Activated CD4-positive, alpha-beta T cell treated with anti-CD3 and anti-CD28 coated beads, Interleukin-2, Interleukin-4, amounts not matched to agents 100 ng/mL and 50 ng/mL, durations not matched to agents 16 hours and 8 hours (primary cell): ENCODE measurements at regions not wholly inside any gene's neighbourhood (a gene's known extent, or its start where the extent isn't known, plus 50 kb on each side); places are given as distances from the start of the nearest gene placed in this dataset.

Source experiments
- DNase-seq: peaks from one replicate; pipeline ENCODE4 v3.0.0-alpha.2; 2020; ENCODE audit warnings: low spot score

DNA sequence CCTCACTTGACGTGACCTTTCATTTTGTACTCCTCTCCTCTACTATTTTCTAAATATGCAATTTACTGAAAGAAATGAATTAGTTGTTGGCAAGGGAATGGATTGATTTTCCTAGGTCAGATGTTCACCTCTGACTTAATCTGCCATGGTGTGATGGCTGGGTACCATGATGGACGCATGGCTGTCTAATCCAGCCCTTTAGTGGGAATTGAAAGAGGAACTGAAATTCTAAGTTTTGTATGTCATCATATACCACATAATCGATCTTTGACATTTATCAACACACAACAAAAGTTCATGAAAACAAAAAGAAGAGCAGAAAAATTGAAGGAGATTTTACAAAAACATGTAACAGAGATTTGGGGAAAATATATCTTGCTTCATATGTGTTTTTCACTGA lies 331.3 kb upstream of the SNX7 start:
- DNase-seq: no peak

DNA sequence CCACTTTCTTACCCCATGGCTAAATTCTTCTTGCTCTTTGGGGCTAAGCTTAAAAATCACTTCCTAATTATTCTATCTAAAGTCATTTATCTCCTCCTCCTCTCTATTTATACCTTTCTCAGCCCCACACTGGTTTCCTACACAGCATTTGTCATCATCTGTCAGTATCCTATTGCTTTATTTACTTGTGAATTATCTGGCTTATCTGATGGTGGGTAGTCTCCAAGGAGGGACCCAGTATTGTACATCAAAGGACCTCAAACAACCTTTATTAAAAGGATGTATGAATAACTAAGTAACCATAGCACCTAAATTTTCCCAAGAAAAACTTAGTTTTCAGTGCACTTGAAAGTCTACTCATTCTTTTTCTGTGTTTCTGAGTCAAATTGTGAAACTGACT lies 332.7 kb upstream of the SNX7 start:
- DNase-seq: no peak

DNA sequence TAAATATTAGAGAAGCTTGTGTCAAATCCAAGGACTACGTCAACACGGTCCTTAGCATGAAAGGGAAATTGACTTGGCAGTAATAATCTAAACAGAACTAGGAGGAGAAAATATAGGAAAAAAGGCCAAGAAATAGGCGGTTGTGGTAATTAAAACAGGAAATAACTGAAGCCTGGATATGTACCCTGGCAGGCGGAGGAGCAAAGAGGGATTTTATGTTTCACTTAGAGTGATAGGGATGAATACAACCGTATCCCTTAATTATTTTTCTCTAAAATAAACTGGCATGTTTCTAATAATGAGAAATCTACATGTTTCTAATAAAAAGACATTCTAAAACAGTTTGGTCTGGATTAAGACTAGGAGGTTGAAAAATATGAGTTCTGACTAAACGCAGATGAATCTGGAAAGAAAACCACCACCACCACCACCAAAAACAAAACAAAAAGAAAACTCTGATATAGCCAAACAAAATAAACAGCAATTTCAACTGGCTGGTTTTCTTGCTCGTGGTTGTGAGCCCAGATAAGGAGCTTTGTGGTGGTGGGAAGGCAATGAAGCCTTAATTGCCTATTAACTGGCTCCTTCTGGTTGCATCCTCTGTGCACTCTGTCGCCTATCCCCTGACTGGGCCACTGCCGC lies 334.2 kb upstream of the SNX7 start:
- DNase-seq: no peak

DNA sequence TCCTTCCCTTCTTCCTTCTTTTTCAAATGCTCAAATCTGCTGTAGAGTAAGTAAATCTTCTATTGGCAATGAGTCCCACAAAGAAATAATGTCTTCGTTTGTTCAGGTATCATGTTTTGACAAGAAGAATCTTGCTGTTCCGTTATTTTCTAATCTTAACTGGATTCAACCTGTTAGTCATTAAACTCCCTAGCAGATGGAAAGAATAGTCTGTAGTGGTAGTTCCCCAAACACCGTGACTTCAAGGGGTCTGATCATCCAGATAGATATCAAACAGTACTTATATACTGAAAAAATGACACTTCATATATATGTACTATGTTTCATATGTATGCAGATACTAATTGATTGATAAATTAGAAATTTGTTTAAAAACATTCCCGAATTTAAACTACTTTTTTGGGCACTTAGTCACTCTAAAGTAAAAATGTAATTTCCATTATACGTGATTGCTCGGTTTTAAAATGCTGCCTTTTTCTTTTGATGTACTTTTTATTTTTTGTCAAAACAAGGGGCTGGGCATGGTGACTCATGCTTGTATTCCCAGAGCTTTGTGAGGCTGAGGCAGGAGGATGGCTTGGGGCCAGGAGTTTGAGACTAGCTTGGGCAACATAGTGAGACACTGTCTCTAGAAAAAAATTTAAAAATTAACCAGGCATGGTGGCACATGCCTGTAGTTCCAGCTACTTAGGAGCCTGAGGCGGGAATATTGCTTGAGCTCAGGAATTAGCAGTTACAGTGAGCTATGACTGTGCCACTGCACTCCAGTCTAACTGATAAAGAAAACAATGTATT lies 335.7 kb upstream of the SNX7 start:
- no peak for DNase-seq

DNA sequence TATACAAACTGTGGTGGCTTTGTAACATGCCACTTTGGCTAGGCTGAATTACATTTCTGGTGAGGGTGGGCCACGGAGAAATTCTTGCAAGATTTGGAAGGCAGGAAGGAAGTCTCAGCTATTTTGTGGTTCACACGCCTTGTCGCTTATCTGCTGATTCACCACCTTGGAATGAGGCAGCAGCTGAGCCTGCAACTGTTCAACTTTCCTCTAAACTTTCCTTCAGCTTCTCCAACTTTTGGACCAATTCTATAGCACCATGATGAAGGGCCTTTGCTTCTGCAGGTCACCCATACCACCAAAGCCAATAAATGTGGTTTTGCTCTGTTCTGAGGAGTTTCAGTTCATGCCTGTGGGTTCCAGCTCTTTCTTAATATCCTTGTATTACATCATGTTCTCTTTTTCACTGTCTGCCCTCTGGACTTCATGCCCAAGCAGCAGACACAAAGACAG lies 337.6 kb upstream of the SNX7 start:
- DNase-seq: peak; percentile 28

DNA sequence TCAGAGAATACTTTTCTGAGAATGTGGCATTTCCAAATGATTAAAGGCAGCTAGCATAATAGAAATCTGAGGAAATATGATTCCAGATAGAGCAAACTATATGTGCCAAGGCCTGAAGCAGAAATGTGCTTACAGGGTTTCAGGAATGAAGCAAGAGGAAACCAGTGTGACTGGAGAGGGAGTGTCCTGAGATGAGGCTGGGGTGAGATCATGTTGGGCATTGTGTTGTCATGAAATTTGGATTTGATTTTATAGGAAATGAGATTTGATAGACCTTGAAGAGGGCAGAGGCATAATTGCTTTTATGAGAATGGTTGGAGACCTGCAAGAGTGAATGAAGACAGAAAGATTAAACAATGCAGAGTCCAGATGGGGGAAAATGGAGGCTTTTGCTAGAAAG lies 338.1 kb upstream of the SNX7 start:
- no peak for DNase-seq

DNA sequence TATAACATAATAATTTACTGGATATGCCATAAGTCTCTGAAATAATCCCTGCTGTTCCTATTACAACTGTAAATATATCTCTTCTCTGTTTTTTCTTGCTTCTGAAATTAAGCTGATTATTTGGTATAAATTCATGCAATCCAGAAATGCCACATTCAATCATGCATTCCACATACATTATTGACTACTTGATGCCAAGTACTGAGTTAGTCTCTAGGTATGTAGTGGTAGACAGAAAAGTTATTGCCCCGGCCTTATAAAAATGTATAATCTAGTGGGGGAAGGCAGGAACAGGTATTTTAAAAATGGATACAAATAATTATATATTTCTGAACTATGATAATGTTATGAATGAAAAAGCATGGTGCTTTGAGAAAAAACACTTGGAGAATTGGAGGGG lies 338.6 kb upstream of the SNX7 start:
- no peak for DNase-seq

DNA sequence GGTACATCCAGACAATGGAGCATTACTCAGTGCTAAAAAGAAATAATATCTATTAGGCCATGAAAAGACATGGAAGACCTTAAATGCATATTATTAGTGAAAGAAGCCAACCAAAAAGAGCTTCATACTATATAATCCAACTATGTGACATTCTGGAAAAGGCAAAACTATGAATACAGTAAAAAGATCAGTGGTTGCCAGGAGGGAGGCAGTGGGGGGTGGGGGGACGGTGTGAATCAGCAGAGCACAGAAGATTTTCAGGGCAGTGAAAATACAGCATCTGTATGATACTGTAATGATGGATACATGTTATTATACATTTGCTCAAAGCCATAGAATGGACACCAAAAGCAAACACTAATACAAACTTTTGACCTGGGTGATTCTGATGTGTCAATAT lies 339.4 kb upstream of the SNX7 start:
- DNase-seq: no peak

DNA sequence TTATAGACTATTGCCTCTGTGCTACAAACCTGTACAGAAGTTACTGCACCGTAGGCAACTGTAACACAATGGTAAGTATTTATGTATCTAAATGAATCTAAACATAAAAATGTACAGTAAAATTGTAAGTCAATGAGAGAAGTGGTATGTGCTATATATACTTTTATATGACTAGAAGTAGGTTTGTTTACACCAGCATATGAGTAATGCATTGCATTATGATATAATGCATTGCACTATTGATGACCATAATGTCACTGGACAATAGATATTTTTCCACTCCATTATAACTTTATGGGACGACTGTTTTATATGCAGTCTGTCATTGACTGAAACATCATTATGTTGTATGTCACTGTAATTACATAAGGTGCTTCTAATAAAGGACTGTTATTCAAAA lies 340.3 kb upstream of the SNX7 start:
- DNase-seq: no peak

DNA sequence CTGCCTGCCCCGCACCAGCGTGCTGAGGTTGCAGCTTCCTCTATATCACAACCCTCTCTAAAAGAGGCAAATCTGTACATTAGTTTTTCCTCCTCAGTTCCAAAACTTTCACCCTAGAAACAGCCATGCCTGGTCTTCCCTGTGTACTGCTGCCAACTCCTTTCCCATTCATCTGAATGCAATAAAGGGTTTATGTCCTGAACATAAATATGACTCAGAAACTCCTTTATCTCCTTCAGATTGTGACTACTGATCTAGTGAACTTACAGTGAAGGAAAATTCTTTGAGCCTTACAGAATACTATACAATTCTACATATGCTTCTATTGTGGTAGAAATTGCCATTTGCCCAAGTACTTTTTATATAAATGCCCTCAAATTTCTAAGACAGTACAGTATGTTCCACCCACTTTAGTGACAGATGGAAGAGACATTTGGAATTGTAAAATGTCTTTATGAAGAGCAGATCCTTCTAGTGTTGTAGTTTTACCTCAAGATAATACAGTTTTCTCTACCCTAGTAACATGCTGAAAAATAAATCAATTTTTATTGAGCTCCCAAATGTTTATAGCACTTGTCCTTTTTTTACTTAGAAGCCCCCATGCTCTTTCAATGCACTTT lies 345.1 kb upstream of the SNX7 start:
- DNase-seq: no peak

DNA sequence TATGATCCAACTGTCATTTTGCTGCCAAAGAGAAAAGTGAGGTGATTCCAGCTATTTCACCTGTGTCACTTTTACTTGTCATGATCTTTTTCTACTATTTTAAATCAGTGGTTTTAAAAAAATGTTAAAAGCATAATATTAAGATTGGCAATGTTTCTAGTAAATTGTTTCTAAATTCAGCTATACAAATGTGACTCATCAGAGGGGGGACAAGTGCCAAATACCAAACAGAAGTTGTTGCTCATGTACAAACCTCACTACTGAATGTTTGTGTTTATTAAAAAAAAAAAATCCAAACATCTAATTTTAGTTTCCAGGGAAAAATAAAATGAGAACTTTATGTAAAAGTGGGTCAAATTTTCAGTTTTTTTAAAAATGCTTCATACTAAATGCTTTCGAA lies 346.2 kb upstream of the SNX7 start:
- no peak for DNase-seq

DNA sequence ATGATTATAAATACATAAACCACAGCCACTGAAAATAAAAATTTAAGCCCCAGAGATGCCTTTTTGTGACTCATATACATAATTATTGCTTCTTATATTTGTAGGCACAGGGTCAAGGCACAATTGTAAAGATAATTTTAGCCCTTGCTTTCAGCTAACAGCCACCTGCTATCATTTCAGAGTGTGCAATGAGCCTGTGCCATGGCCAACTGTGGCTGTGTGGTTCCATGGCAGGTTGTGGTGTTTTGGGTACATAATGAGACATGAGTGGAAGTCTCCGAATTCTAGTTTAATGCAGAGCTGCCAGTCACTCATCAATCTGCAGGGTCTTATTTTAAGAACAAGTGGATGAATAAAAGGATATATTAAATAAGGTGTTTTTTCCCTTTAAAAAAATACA lies 346.9 kb upstream of the SNX7 start:
- DNase-seq: no peak

DNA sequence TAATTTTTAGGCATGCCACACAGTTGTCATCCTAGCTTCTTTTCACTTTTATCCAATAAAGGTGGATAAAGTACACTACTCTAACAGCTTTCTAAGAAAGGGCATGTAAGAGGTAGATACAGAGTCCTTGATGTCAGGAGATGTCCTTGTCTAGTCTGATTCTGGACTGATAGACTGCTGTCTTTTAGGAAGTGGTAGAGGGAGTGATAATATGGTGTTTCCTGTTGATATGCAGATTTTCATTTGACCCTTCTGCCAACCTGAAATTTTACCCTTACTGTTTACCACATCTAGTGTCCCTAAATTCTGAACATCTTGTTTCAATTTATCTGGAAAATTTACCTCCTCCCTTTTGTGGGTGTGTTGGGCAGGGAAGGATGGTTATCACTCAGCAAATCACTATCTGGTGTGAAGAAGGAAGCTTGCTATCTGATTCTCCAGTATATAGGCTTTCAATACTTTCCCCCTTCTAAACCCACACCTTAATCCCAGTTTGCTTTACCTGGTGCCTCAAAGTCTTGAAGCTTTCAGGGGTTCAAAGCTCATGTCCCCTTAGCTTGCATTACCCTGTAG lies 354.9 kb upstream of the SNX7 start:
- no peak for DNase-seq

DNA sequence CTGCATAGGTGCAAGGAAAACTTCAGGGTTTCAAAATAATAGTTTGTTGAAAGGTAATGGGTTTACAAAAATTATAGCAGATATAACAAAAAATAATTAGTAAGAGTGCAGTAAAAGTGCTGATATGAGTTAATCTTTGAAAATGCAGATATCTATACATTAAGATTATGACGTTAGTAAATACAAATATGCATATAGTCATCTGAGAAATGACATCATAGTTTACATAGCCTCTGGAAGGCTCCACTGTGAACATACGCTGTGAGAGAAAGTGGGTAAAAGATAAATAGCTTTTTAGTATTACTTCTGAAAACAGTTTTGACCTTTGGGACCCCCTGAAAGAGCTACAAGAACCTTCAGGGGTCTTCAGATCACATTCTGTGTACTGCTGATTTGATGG lies 356.2 kb upstream of the SNX7 start:
- no peak for DNase-seq

DNA sequence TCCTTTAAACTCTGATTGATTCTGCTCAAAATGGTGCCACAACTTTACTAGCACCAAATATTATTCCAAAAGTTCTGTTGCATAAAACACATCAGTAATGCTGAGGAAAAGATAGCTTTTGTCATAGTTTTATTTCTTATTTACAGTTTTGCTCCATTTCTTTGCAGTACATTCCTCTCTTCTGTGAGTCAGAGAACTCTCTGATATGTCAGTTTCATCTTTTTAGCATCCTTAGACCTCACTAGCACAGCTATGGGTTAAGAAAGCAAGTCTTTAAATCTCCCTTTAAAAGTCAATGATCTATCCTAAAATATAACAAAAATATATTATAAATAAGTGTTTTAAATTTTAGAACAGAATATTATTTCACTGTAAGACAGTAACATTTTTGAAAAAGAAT lies 356.6 kb upstream of the SNX7 start:
- no peak for DNase-seq

DNA sequence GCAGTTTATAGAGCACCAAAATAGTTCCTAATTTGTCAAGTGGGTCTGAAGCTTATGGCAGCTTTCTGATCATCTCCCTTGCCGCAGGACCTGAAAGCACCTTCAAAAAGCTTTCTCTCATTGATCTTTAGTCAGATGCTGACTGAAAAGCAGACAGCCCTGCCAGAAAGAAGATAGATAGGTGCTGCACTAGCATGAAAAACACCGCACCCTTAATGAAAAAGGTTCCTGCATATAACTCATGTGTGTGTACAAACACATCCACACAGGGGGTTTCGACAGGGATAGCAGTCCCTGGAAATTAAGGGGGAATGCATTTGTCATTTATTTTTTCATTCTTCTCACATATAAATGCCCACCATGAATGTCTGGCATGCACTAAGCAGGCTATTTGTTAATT lies 361.7 kb upstream of the SNX7 start:
- DNase-seq: no peak

DNA sequence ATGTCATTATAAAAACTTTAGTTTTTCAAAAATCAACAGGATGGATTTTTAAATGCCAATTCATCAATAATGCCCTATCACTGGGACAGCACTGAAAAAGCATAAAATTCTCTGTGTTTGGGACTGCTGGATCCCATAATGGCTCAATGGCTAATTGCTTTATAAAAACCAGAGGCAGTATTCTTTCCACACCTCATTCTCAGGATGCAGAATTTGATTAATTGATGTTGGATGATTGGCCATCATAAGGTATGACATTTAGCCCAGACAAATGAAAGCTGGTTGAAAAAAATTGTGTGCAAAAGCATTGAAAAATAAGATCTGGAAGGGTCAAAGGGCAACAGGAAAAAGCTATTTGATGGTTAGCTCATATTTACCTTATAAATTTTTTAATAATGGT lies 362.2 kb upstream of the SNX7 start:
- DNase-seq: no peak

DNA sequence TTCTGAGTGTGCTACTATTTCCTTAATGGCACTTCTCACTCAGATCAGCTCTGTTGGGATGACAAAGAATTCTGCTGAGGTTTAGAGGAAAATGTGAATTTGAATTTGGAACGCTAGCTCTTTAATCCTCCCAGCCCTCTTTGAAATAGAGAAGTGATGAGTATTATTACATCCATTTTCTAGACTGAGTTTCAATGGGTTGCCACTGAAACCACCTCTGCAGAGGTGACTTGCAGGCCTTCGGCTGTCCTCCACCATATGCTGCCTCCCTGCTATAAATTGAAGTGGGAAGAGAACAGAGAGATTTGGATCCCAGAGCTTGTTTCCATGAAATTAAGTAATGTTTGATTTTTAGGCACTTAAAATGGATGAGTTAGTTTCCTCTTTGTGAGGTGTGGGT lies 363.2 kb upstream of the SNX7 start:
- no peak for DNase-seq

DNA sequence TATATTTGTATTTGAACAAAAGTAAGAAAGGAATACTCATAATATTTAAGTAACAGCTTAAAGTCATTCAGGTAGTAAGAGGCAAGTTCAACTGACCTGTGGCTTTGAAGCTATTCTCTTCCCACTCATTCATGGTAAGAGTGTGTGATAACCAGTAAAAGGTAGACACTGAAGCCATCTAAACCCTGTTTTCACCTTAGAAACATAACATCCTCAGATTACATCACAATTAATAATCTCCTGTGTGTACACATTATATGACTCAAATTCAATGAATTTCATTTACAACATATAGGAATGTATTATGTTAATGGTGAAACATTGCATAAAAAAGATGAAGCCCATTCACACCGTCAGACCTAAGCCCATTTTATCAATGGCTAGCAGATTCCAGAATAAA lies 364.8 kb upstream of the SNX7 start:
- DNase-seq: no peak

DNA sequence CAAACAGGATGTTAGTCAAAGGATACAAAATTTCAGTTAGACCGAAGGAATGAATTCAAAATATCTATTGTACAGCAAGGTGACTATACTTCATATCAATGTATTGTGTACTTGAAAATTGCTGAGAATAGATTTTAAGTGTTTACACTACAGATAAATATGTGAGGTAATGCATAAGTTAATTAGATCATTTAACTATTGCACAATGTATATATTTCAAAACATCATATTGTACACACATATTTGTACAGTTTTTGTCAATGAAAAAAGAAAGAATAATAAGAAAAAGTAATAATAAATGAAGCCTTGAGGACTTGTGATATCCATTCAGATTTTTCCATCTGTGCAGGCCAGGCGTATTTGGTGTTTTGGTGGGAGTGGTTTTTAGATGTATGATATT lies 367.4 kb upstream of the SNX7 start:
- no peak for DNase-seq

DNA sequence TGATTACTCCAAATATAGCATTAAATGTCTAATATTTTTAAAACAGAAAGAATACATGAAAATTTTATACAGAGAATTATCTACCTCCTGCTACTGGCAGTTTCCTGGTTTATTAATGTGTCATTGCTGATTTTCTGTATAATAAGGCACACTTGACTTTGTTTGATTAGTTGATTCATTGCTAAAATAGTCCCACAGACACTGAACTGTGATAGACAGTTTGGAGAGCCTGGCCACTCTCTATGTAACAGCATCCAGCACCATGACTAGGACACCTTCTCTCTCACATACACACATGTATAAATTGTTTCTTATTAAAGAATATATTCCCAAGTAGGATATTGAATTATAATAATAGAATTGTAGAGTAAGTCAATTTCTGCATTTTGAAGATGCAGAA lies 368.5 kb upstream of the SNX7 start:
- no peak for DNase-seq

DNA sequence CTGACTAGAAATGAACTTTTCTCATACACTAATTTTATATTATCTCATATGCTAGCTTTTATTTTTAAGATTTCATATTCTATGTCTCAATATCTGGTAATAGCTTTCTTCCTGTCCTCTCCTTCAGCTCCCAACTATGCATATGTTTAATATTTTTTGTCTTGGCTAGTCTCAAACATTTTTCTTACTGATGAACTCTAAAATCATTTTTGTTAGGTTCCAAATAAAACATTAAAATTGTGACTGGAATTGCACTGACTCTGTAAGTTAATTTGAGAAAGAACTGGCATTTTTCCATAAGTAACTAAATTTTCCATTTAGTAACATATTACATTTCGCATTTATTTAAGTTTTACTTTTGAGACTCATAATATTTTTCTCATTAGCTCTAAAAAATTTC lies 368.5 kb upstream of the DPYD start:
- no peak for DNase-seq

DNA sequence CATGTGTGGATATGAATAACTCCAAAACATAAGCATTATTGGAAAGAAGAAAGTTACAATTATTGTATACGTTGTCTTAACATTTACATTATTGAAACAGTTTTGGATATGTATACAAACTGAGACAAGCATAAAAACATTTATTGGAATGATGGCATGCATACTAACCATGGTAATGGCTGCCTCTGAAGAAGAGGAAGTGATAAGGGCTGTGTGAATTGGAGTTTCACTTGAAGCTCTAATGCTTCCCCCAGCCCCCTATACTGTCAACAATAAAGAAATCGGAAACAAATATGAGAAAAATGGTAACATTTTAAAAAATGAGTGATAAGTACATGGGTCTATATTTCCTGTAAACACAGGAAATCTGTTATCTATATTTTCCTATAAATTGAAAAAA lies 367.7 kb upstream of the DPYD start:
- DNase-seq: no peak
